SU-DHL-6 (cell line): ENCODE measurements at regions not wholly inside any gene's neighbourhood (a gene's known extent, or its start where the extent isn't known, plus 50 kb on each side); places are given as distances from the start of the nearest gene placed in this dataset.

Source experiments
- H2AFZ ChIP-seq: fragments of 200-600 bp; sonication (generic); 2 replicates; pipeline ENCODE4 v1.6.1; 2014; ENCODE audit warnings: low read depth, mild to moderate bottlenecking, moderate library complexity, mixed read lengths, antibody characterized with exemption, low read length; ENCODE audit not compliant: severe bottlenecking
- H3F3A ChIP-seq: fragments of 200-600 bp; shearing (Covaris generic); 2 replicates; pipeline ENCODE4 v1.6.0; 2016; ENCODE audit warnings: antibody characterized with exemption, mild to moderate bottlenecking; ENCODE audit not compliant: insufficient read depth
- H3K27ac ChIP-seq: fragments of 200-600 bp; sonication (generic); 2 replicates; pipeline ENCODE4 v1.5.1; 2016; ENCODE audit warnings: low read depth, mild to moderate bottlenecking, low read length, moderate library complexity, mixed read lengths
- H3K27me3 ChIP-seq: fragments of 200-600 bp; sonication (generic), shearing (Covaris generic); 2 replicates; pipeline ENCODE4 v1.6.0; 2014; ENCODE audit warnings: mild to moderate bottlenecking, low read length
- H3K36me3 ChIP-seq: fragments of 200-600 bp; sonication (generic); 2 replicates; pipeline ENCODE4 v1.6.1; 2014; ENCODE audit warnings: mild to moderate bottlenecking, low read length, mixed read lengths
- H3K4me2 ChIP-seq: fragments of 300-600, 200-600 bp; shearing (Covaris generic), sonication (generic); 2 replicates; pipeline ENCODE4 v1.6.0; 2014; ENCODE audit warnings: low read length, low read depth, mild to moderate bottlenecking; ENCODE audit not compliant: poor library complexity, severe bottlenecking
- H3K4me3 ChIP-seq: fragments of 200-600 bp; sonication (generic); 2 replicates; pipeline ENCODE4 v1.5.1; 2014; ENCODE audit warnings: antibody characterized with exemption, low read length, mild to moderate bottlenecking, mixed read lengths; ENCODE audit not compliant: insufficient read depth, poor library complexity, severe bottlenecking
- H3K79me2 ChIP-seq: fragments of 200-600 bp; sonication (generic); 2 replicates; pipeline ENCODE4 v1.6.1; 2014; ENCODE audit warnings: mild to moderate bottlenecking, low read length, moderate library complexity; ENCODE audit not compliant: insufficient read depth
- H3K9ac ChIP-seq: fragments of 200-600 bp; sonication (generic); 2 replicates; pipeline ENCODE4 v1.7.0; 2014; ENCODE audit warnings: mild to moderate bottlenecking, low read length
- H3K9me2 ChIP-seq: fragments of 200-600 bp; sonication (generic); replicated peaks from 2 replicates; pipeline ENCODE4 v1.6.1; 2014; ENCODE audit warnings: low read length; ENCODE audit not compliant: insufficient read depth
- H3K9me3 ChIP-seq: fragments of 200-600 bp; sonication (generic); 2 replicates; pipeline ENCODE4 v1.6.1; 2014; ENCODE audit warnings: low read length, mixed read lengths; ENCODE audit not compliant: insufficient read depth
- H4K20me1 ChIP-seq: fragments of 200-600 bp; sonication (generic); 2 replicates; pipeline ENCODE4 v1.6.1; 2014; ENCODE audit warnings: low read depth, mild to moderate bottlenecking, antibody characterized with exemption, low read length, moderate library complexity, mixed read lengths
- EZH2phosphoT487 ChIP-seq: fragments of 200-600 bp; sonication (generic), shearing (Covaris generic); conservative IDR thresholded peaks from 2 replicates; pipeline ENCODE4 v1.6.1; 2018; ENCODE audit warnings: mild to moderate bottlenecking, antibody characterized with exemption, low read length, moderate library complexity, mixed read lengths
- TF ChIP-seq, protein P1 (sequence below): fragments of 200-600 bp; sonication (generic); IDR thresholded peaks from one replicate; pipeline ENCODE4 v1.5.1; 2017; ENCODE audit warnings: antibody characterized with exemption, mild to moderate bottlenecking, low read length, moderate library complexity; ENCODE audit not compliant: insufficient read depth, poor library complexity, severe bottlenecking

GRCh38 chr1:217181176-217181746 lies 449.6 kb downstream of the GPATCH2 start:
- Histone ChIP-seq H3K4me3 (no peak overlapping the region), H4K20me1 (no peaks in the 10 kb centered on the region), H3K9me3 (no peaks in the 10 kb centered on the region), H3K9me2 (no peaks in the 10 kb centered on the region; the same call in 1 of the 2 replicates), H3K36me3 (no peaks in the 10 kb centered on the region), H3K27me3 (no peaks in the 10 kb centered on the region), H3K9ac (no peak overlapping the region), H3K4me2 (no peak overlapping the region), H3F3A (no peaks in the 10 kb centered on the region), H2AFZ (no peak overlapping the region), H3K27ac (no peak overlapping the region), H3K79me2 (no peaks in the 10 kb centered on the region)
- TF ChIP-seq EZH2phosphoT487, result no peak
- TF ChIP-seq, protein P1, sequence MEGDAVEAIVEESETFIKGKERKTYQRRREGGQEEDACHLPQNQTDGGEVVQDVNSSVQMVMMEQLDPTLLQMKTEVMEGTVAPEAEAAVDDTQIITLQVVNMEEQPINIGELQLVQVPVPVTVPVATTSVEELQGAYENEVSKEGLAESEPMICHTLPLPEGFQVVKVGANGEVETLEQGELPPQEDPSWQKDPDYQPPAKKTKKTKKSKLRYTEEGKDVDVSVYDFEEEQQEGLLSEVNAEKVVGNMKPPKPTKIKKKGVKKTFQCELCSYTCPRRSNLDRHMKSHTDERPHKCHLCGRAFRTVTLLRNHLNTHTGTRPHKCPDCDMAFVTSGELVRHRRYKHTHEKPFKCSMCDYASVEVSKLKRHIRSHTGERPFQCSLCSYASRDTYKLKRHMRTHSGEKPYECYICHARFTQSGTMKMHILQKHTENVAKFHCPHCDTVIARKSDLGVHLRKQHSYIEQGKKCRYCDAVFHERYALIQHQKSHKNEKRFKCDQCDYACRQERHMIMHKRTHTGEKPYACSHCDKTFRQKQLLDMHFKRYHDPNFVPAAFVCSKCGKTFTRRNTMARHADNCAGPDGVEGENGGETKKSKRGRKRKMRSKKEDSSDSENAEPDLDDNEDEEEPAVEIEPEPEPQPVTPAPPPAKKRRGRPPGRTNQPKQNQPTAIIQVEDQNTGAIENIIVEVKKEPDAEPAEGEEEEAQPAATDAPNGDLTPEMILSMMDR, result no peak

DNA sequence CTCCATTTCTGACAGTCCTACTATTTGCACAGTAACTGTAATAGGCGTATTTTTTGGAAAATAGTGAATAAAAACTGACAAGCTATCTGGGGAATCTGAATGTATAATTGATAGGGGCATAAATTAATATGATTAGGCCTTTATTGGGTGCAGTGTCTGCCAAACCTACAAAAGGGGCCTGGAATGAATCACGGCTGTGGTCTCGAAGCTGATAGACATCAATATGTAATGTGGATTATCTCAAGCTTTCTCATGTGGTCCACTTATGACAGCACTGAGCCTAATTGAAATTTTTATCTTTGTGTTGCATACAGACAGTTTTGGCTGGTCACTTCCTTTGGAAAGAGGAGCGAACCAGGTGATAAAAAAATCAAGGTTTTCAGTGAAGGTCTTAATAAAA lies 450.4 kb downstream of the GPATCH2 start:
- no peaks in the 10 kb centered on the region for H3K79me2 ChIP-seq
- no peak for TF ChIP-seq EZH2phosphoT487
- TF ChIP-seq, protein P1, result no peak
- no peaks in the 10 kb centered on the region for H3F3A ChIP-seq
- no peaks in the 10 kb centered on the region for H3K9me3 ChIP-seq
- no peak overlapping the region for H2AFZ ChIP-seq
- no peak overlapping the region for H3K9ac ChIP-seq
- no peaks in the 10 kb centered on the region for H3K36me3 ChIP-seq
- no peak overlapping the region for H3K27ac ChIP-seq
- no peaks in the 10 kb centered on the region for H3K27me3 ChIP-seq
- no peaks in the 10 kb centered on the region for H4K20me1 ChIP-seq
- H3K4me2 ChIP-seq, result no peak overlapping the region
- no peaks in the 10 kb centered on the region; the same call in 1 of the 2 replicates for H3K9me2 ChIP-seq
- no peak overlapping the region for H3K4me3 ChIP-seq

GRCh38 chr1:217164403-217164802 lies 441.2 kb upstream of the ESRRG start:
- TF ChIP-seq, protein P1, result no peak
- TF ChIP-seq EZH2phosphoT487, result no peak
- Histone ChIP-seq H3F3A (no peaks in the 10 kb centered on the region), H3K36me3 (no peaks in the 10 kb centered on the region), H3K9ac (no peak overlapping the region), H3K9me3 (no peaks in the 10 kb centered on the region), H3K4me2 (no peak overlapping the region), H2AFZ (no peak overlapping the region), H3K9me2 (no peaks in the 10 kb centered on the region), H3K27me3 (no peaks in the 10 kb centered on the region), H3K27ac (no peak overlapping the region), H4K20me1 (no peaks in the 10 kb centered on the region), H3K79me2 (no peaks in the 10 kb centered on the region), H3K4me3 (no peak overlapping the region)

DNA sequence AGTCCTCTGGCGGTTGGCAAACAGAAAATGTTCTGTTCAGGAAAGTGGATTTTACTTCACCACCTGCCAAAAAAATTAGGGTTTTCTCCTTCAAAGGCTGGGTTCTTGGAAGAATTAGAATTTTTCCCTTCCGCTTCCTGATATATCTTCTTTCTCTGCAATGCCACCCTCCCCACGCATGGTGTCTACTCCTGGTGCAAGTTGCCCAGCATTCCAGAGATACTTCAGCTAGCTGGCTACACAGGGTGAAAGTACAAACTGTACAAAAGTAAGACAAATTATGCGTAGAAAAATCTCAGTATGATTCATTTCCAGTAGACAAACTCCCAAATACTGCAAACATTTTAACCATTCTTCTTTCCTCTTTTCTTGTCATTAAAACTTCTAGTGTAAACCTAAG lies 430.1 kb upstream of the ESRRG start:
- Histone ChIP-seq H3K4me3 (no peak overlapping the region), H3K9me2 (no peaks in the 10 kb centered on the region), H3K27ac (no peak overlapping the region), H3K9ac (no peak overlapping the region), H3K36me3 (no peaks in the 10 kb centered on the region), H3F3A (no peaks in the 10 kb centered on the region), H3K79me2 (no peaks in the 10 kb centered on the region), H3K27me3 (no peaks in the 10 kb centered on the region), H2AFZ (no peak overlapping the region), H3K4me2 (no peak overlapping the region), H3K9me3 (no peaks in the 10 kb centered on the region), H4K20me1 (no peaks in the 10 kb centered on the region)
- no peak for TF ChIP-seq EZH2phosphoT487
- TF ChIP-seq, protein P1, result no peak
